RWPE2 (cell line): ENCODE measurements at regions not wholly inside any gene's neighbourhood (a gene's known extent, or its start where the extent isn't known, plus 50 kb on each side); places are given as distances from the start of the nearest gene placed in this dataset.

Experiments used
- ATAC-seq: fragments of 200-7000 bp; cut with Tn5 transposase; 3 replicates; pipeline ENCODE4 v1.9.1; 2021; ENCODE audit warnings: low read depth
- DNase-seq: peaks from one replicate; pipeline ENCODE4 v3.0.0-alpha.2; 2020; ENCODE audit warnings: low spot score
- H3K27ac ChIP-seq: fragments of 450-650 bp; 2 replicates; pipeline ENCODE4 v1.5.1; 2017; ENCODE audit warnings: mild to moderate bottlenecking; ENCODE audit not compliant: poor library complexity, severe bottlenecking
- H3K27me3 ChIP-seq: fragments of 250-450 bp; sonication (Bioruptor Pico); 2 replicates; pipeline ENCODE4 v1.5.1; 2021; ENCODE audit warnings: mild to moderate bottlenecking, moderate library complexity; ENCODE audit not compliant: insufficient read depth, poor library complexity, severe bottlenecking
- H3K36me3 ChIP-seq: fragments of 250-450 bp; sonication (Bioruptor Pico); 2 replicates; pipeline ENCODE4 v1.5.1; 2020; ENCODE audit warnings: low read depth, mild to moderate bottlenecking, moderate library complexity
- H3K4me1 ChIP-seq: fragments of 250-450 bp; sonication (Bioruptor Pico); 2 replicates; pipeline ENCODE4 v1.5.1; 2021; ENCODE audit warnings: mild to moderate bottlenecking, moderate library complexity; ENCODE audit not compliant: insufficient read depth, poor library complexity, severe bottlenecking
- H3K4me3 ChIP-seq: fragments of 250-450 bp; sonication (Bioruptor Pico); 2 replicates; pipeline ENCODE4 v1.5.1; 2021; ENCODE audit warnings: mild to moderate bottlenecking, moderate library complexity; ENCODE audit not compliant: severe bottlenecking
- H3K9me3 ChIP-seq: fragments of 250-450 bp; sonication (Bioruptor Pico); 2 replicates; pipeline ENCODE4 v1.5.1; 2021; ENCODE audit warnings: mild to moderate bottlenecking, moderate library complexity; ENCODE audit not compliant: severe bottlenecking
- CTCF ChIP-seq: fragments of 450-650 bp; IDR thresholded peaks from one replicate; pipeline ENCODE4 v1.5.1; 2017; ENCODE audit warnings: mild to moderate bottlenecking, moderate library complexity; ENCODE audit not compliant: poor library complexity, severe bottlenecking

DNA sequence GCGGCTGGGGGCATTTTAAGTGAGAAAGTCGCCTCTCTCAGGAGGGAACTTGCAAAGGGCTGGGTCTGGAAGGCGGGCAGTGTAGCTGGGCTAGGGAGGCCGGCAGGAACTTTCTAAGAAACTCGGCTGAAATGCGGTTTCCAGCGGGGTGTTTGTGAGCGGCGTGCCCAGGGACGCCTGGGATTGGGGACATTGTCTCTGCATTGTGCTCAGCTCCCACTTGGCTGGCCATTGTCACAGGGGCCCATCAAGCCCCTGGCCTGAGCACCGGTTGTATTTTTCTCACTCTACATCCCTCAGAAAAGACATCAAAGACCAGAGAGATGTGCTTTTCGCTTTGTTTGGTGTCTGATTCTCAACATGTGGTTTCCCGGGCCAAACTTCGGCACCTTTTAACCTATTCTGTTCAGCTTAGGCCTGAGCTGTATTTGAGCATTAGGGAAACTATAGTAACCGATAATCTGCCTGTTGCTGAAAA is 291.1 kb upstream of the IRX3 start:
- DNase-seq (no peak), ATAC-seq (no peak)
- H3K4me1 ChIP-seq = no peaks in the 10 kb centered on the region

GRCh38 chr16:54576785-54577184 is 290.2 kb upstream of the IRX3 start:
- H3K9me3 ChIP-seq = no peaks in the 10 kb centered on the region
- TF ChIP-seq CTCF = no peak
- H3K27ac ChIP-seq = no peak overlapping the region
- H3K4me1 ChIP-seq = no peaks in the 10 kb centered on the region
- no peak for DNase-seq
- H3K27me3 ChIP-seq = no peaks in the 10 kb centered on the region
- ATAC-seq = no peak
- no peak overlapping the region for H3K4me3 ChIP-seq
- H3K36me3 ChIP-seq = no peaks in the 10 kb centered on the region

More for the DNA sequence above, 291.1 kb upstream of the IRX3 start:
- no peak overlapping the region for H3K4me3 ChIP-seq
- H3K27me3 ChIP-seq = no peaks in the 10 kb centered on the region
- H3K27ac ChIP-seq = no peak overlapping the region
- H3K36me3 ChIP-seq = no peaks in the 10 kb centered on the region
- no peak for TF ChIP-seq CTCF
- no peaks in the 10 kb centered on the region for H3K9me3 ChIP-seq

- no peak for TF ChIP-seq CTCF
- no peak overlapping the region for H3K4me3 ChIP-seq
- H3K27me3 ChIP-seq = no peaks in the 10 kb centered on the region
- DNase-seq (no peak), ATAC-seq (no peak)
- no peak overlapping the region for H3K27ac ChIP-seq
- H3K4me1 ChIP-seq = no peaks in the 10 kb centered on the region
- H3K36me3 ChIP-seq = no peaks in the 10 kb centered on the region
- H3K9me3 ChIP-seq = no peaks in the 10 kb centered on the region
Measured at GRCh38 chr16:54568906-54569807, 282.6 kb upstream of the IRX3 start.

DNA sequence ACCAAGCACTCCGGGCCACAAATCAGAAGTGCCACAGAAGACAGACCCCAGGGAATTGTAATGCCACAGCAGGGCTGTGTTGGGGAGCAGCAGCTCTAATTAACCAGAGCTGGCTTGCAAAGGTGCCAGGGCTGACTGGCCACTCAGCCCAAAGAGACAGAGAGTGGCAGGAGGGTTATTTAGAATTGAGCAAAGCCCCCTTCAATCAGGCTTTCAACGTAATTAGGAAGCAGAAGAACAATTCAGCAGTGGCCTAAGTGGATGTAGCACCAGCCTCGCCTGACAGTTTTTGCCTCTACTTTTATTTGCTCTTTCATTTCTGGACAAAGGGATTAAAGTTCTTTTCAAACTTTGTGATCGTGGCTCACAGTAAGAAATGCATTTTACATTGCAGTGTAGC is 278.3 kb upstream of the IRX3 start:
- Histone ChIP-seq H3K27me3 (no peaks in the 10 kb centered on the region), H3K9me3 (no peaks in the 10 kb centered on the region), H3K4me1 (no peaks in the 10 kb centered on the region), H3K4me3 (no peak overlapping the region), H3K36me3 (no peaks in the 10 kb centered on the region), H3K27ac (no peak overlapping the region)
- no peak for ATAC-seq
- TF ChIP-seq CTCF = no peak
- no peak for DNase-seq

GRCh38 chr16:54554581-54554980 is 268.0 kb upstream of the IRX3 start:
- Histone ChIP-seq H3K9me3 (no peaks in the 10 kb centered on the region), H3K27ac (no peak overlapping the region), H3K36me3 (no peaks in the 10 kb centered on the region), H3K4me3 (no peak overlapping the region), H3K4me1 (no peaks in the 10 kb centered on the region), H3K27me3 (no peaks in the 10 kb centered on the region)
- no peak for TF ChIP-seq CTCF
- ATAC-seq (no peak), DNase-seq (no peak)
